AG04450 (cell line): ENCODE measurements at regions not wholly inside any gene's neighbourhood (a gene's known extent, or its start where the extent isn't known, plus 50 kb on each side); places are given as distances from the start of the nearest gene placed in this dataset.

ENCODE experiments used
- CTCF ChIA-PET: fragments of 300-600, 350-600 bp; formaldehyde crosslinking; extraction: SDS; loops from one replicate; lab custom pipeline; 2022; ENCODE audit warnings: antibody characterized with exemption, inconsistent platforms; lab: Charles Lee
- POLR2A ChIA-PET: fragments of 350-600 bp; formaldehyde crosslinking; extraction: SDS; loops from one replicate; lab custom pipeline; 2021; ENCODE audit warnings: antibody characterized with exemption, inconsistent platforms; lab: Yijun Ruan, JAX
- DNase-seq: peaks from one replicate; pipeline ENCODE4 v3.0.0-alpha.2; 2011; ENCODE audit warnings: low read depth, low spot score
- H3K27ac ChIP-seq: one replicate; pipeline ENCODE4 v1.5.1; 2012; ENCODE audit warnings: low read depth, low read length, control low read depth
- H3K27me3 ChIP-seq: one replicate; pipeline ENCODE4 v1.6.0; 2012; ENCODE audit warnings: low read length; ENCODE audit not compliant: control insufficient read depth, insufficient read depth
- H3K4me3 ChIP-seq: 2 replicates; pipeline ENCODE4 v1.5.1; 2011; ENCODE audit warnings: mild to moderate bottlenecking, low read depth, low read length, control low read depth
- H3K9me3 ChIP-seq: 2 replicates; pipeline ENCODE4 v1.5.1; 2012; ENCODE audit warnings: low read length; ENCODE audit not compliant: control insufficient read depth, insufficient read depth
- CTCF ChIP-seq: IDR thresholded peaks from 2 replicates; pipeline ENCODE4 v1.5.1; 2011; ENCODE audit warnings: low read depth, low read length, control low read depth, inconsistent platforms

GRCh38 chr1:199170711-199171110 lies 531.9 kb downstream of the PTPRC start:
- ChIA-PET POLR2A (no interaction called here), CTCF (interaction anchor here (0.6 kb wide), 1 partner anchor 58 kb away, joined by 5 read pairs; no protein-coding TSS in a partner anchor)

GRCh38 chr1:199172171-199173124 lies 533.6 kb downstream of the PTPRC start:
- TF ChIP-seq CTCF: no peak
- H3K9me3 ChIP-seq: no peaks in the 10 kb centered on the region
- no peak for DNase-seq
- H3K4me3 ChIP-seq: no peak overlapping the region
- POLR2A ChIA-PET: no interaction called here
- H3K27ac ChIP-seq: no peak overlapping the region
- CTCF ChIA-PET: interaction anchor here (0.7 kb wide), 1 partner anchor 1651 kb away, joined by 3 read pairs; no protein-coding TSS in a partner anchor
- no peaks in the 10 kb centered on the region for H3K27me3 ChIP-seq

More at GRCh38 chr1:199170711-199171110, 531.9 kb downstream of the PTPRC start:
- Histone ChIP-seq H3K27ac (no peak overlapping the region), H3K27me3 (no peaks in the 10 kb centered on the region), H3K9me3 (no peaks in the 10 kb centered on the region), H3K4me3 (no peak overlapping the region)
- no peak for TF ChIP-seq CTCF
- DNase-seq: no peak

GRCh38 chr1:199173356-199173755 lies 534.5 kb downstream of the PTPRC start:
- CTCF ChIA-PET: interaction anchor here (0.7 to 0.9 kb wide), 3 partner anchors 60 to 1652 kb away, joined by 3 read pairs; no protein-coding TSS in a partner anchor
- no peak for TF ChIP-seq CTCF
- Histone ChIP-seq H3K27ac (no peak overlapping the region), H3K4me3 (no peak overlapping the region), H3K9me3 (no peaks in the 10 kb centered on the region), H3K27me3 (no peaks in the 10 kb centered on the region)
- DNase-seq: peak; percentile 38
- POLR2A ChIA-PET: no interaction called here

GRCh38 chr1:199174336-199174735 lies 535.5 kb downstream of the PTPRC start:
- no peak for TF ChIP-seq CTCF
- DNase-seq: no peak
- Histone ChIP-seq H3K4me3 (no peak overlapping the region), H3K27ac (no peak overlapping the region), H3K27me3 (no peaks in the 10 kb centered on the region), H3K9me3 (no peaks in the 10 kb centered on the region)
- CTCF ChIA-PET: no interaction called here
- POLR2A ChIA-PET: no interaction called here

GRCh38 chr1:199176713-199177112 lies 537.9 kb downstream of the PTPRC start:
- no peak overlapping the region for H3K4me3 ChIP-seq
- H3K27ac ChIP-seq: no peak overlapping the region
- no peak for TF ChIP-seq CTCF
- DNase-seq: no peak
- no peaks in the 10 kb centered on the region for H3K27me3 ChIP-seq
- ChIA-PET CTCF (no interaction called here), POLR2A (no interaction called here)
- no peaks in the 10 kb centered on the region for H3K9me3 ChIP-seq
